ENCODE measurements at regions not wholly inside any gene's neighbourhood (a gene's known extent, or its start where the extent isn't known, plus 50 kb on each side); places are given as distances from the start of the nearest gene placed in this dataset.

- no peak for TF ChIP-seq CTCF (IDR thresholded peaks at IDR 0.05 in 8 of 11, conservative IDR thresholded peaks at IDR 0.05 in 3 of 11)
- no peak for TF ChIP-seq POLR2A (IDR thresholded peaks at IDR 0.05)
Measured at GRCh38 chr4:13190093-13190721, 293.9 kb downstream of the RAB28 start.
